Fibroblast of the conjunctiva (primary cell): ENCODE measurements at regions not wholly inside any gene's neighbourhood (a gene's known extent, or its start where the extent isn't known, plus 50 kb on each side); places are given as distances from the start of the nearest gene placed in this dataset.

Source experiments
- DNase-seq: peaks from one replicate; pipeline ENCODE4 v3.0.0-alpha.2; 2010; ENCODE audit warnings: low read depth

DNA sequence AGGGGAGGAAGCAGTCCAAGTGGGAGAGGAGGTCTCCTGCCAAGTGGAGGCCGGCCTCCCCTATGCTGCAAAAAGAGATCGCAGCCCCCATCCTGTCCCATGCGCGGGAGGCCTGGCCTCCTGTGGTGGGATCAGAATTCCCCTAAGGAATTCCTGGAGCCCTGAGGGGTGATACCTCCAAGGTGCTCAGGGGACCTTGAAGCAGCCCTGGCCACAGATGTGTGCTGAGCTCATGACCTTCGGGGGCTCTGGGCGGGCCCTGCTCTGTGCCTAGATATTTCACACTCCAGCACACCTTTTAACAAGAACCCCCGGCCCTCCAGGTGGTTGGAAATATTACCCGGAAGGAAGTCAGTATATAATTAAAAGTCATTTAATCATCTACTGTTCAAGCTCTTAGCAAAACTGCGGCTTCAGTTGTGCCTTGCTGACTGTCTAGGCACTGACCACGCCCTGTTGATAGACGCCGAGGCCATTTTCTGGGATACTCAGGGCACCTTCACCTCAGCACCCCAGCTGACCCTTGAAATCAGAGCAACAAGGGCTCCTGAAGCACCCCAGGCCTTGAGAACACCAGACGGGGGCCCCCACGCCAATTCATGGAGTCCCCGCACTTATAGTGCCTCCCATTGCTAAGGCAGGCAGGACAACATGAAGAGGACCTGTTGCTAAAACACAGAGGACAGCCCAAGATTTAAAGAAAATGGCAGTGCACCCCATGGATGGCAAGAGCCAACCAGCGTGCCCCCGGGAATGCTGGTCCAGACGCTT is 119.1 kb downstream of the NDUFA10 start:
- no peak for DNase-seq

DNA sequence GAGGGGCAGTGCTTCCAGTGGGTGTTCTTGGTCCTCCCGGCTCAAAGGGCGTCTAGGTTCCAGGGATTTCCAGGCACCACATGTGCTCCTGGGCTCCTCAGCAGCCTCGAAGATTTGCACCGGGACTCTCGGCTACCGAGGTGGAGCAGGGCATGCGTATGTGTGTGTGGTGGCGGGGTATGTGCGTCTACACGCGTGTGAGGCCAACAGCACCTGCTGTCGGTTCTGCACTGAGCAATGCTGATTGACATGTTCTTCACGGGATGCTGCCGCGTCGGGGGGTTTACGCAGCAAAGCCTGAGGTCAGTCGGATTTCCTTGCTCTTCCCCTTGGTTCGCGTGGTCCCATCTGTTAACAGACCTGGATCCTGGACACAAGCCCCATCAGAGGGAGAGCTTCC is 119.8 kb downstream of the NDUFA10 start:
- DNase-seq = no peak

DNA sequence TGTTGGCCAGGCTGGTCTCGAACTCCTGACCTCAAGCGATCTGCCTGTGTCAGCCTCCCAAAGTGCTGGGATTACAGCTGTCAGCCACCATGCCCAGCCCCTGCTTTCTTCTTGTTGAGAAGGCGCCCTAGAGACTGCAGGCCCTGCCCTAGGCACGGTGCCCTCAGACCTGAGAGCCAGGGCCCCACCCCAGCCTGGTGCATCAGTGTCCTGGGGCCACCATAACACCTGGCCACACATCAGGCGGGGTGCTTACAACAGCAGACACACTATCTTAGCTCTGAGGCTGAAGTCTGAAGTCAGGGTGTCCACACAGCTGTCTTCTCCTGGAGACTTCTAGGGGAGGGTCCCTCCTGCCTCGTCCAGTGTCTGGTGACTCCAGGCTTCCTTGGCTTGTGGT is 120.6 kb downstream of the NDUFA10 start:
- no peak for DNase-seq

DNA sequence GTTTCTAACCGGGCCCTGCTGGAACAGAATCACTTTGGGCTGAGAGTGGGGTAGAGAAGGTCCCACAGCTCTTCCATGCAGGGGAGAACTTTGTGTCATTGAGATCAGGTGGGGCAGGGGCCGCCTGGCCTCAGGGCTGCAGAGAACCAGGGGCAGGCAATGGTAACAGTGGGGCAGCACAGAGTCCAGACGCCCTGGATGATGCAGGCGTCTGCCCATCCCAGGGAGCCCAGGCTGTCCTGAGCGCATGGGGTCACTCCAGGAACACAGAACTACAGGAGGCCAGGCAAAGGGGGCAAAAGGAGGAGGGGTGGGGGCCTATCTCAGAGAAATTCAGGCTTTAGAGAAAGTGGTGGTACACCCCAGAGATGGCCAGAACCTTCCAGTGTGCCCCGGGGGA is 121.3 kb downstream of the NDUFA10 start:
- no peak for DNase-seq

DNA sequence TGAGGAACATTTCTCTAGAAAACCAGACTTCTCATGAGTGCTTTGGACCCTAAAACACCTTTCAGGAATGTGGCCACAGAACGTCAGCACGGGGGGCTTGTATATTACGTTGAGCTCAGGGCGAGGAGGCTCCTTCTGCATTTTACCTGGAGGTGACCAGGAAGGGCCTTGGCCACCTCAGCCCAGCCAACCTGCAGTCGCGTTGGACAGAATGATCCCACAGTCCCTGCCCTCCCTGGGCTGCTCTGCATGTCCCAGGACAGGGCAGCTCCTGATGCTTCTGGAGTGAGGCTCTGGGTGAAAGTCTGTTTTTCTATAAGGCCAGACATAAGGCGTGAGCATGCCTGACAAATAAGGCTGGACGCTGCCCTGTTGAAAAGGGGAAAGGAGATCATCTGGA is 121.9 kb downstream of the NDUFA10 start:
- DNase-seq = no peak

DNA sequence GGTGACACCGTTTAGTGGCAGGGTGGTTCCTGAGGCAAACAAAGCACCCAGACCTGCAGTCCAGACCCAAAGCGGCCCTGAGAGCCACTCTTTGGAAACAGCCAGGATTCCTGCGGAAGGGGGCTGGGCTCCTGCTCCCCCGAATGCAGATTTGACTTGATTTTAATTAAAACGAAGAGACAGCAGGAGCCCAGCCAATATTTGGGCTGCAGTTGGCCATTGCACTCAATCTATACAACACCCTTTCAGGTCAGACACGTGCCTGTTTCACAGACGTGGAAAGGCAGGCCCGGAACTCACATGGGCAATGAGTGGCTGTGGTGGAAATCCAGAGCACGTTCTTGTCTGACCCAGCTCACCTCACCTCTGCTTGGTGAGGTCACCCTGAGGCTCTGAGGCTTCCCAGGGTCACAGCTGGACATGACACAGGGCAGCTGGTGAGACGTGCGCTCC is 122.4 kb downstream of the NDUFA10 start:
- no peak for DNase-seq

DNA sequence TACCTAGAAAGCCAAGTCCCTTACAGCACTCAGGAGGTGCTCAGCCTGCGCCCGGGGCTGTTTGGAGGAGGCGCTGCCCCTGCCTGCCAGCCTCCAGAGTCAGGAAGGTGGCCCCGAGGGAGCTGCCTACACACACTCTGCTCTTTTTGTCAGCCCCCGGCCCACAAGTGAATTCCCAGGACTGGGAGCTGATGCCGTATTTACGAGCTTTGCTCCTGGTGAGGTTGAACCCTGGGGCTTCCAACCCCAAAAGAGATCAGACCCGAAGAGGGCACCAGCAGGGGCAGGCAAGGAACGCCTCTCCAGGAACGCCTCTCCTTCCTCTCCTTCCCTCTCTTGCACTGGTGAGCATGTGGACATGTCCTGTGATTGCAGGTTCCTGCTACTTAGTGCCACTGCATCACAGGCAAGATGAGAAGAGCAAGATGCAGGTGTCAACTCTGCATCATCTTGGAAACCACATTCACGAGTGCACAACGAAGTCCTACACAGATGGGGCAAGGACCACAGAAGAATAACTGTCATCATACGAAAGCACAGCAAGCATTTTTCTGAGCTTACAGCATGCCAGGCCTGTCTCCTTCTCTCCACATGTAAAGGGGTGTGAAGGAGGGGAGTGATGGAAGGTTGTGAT is 126.7 kb downstream of the NDUFA10 start:
- no peak for DNase-seq

DNA sequence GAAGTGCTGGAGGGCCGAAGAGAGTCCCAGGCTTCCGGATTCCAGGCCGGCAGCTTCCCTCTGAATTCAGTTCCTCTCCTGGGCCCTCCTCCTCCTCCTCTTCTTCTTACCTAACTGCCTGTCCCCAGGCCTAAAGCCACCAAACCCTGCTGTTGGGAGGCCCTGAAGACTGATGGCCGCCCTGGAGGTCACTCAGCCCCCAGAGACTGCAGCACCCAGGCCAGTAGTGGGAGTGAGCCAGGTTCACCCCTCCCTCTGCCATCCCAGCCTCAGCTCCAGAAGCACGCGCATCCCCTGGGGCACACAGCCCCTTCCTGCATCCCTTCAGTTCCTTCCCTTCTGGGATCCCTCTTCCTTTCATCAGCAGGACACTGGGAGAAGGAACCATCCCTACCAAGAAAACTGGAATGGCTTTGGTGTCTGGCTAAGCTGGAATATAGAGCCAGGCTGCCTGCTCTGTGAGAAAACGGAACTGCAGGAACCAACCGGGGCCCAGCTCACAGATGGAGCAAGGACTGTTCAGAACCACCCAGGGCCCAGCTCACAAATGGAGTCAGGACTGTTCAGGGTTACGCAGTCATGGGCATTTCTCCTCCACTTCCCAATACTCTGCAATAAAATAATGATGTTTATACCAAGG is 127.4 kb downstream of the NDUFA10 start:
- DNase-seq = no peak

DNA sequence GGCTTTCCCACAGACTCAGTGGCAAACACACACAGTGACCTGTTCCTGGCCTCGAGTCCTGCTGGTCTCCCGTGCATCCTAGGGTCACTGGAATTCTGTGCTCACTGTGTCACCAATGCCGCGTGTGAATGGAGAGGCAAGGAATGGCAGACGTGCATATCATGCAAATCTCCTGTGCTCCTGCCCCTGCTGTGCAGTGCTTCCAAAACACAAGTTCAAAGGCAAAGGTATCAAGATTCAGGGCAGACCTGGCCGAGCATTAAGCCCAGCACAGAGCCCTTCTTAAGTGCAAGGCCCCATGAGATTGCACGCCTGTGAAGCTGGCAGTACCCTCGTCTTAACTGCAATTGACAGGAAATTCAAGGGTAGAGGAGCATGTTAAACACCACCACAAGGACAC is 129.1 kb downstream of the NDUFA10 start:
- DNase-seq = no peak

DNA sequence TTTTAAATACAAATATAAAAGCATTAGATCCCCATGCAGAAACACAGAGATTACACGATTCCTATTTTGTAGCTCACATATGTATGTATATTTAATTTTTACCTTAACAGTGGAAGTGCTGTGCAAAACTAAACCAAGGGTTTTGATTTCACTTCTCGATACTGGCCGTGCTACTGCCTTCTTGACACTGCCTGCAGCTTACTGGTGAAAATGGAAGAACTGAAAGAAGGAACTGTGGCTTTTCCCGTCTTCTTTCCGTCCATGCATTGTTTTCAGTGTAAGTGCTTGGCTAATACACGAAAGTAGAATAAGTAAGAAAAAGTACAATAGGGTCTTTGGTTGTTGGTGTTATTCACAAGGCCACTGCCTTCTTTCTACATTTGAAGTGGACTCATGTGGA is 129.5 kb downstream of the NDUFA10 start:
- DNase-seq = no peak

DNA sequence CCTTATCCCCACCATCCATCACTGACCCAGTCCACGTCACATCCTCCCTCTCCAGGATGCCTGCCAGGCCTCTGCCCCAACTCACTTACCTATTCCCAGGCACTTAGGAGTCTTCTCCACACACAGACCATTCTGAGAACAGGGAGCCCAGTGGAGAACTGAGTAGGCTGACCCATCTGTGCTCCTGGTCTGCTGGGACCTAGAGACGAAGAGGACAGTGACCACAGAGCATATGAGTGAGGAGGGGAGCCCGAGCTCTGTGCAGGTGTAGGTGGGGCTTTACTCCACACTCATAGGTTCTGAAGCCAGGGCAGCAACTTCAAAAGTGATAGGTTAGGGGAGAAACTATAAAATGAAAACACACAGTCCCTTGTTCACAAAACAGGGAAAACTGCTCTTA is 130.0 kb downstream of the NDUFA10 start:
- no peak for DNase-seq

DNA sequence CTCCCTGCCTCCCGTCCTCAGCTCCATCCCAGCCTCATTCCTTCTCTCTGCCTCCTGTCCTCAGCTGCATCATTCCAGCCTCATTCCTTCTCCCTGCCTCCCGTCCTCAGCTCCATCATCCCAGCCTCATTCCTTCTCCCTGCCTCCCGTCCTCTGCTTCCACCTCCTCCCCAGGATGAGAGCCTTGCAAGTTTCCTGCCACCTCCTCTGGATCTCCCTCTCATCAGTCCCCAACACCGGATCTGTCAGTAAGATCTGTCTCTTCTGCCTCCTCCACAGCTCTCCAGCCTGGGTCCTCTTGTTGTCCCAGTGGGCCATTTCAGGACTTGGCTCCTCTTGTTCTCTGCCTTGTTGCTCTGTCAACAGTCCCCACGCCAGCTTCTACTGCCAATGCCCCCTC is 130.9 kb downstream of the NDUFA10 start:
- DNase-seq = no peak

DNA sequence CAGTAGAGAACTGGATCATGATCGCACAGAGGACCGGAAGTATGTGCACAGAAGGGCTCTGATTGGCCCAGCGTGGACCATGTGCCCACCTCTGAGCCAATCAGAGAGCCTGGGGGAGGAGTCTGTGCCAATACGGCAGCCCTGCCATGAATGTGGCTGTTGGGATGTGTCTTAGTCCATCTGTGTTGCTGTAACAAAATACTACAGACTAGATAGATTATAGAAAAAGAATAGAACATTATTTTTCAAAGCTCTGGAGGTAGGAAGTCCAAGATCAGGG is 132.0 kb downstream of the NDUFA10 start:
- DNase-seq = no peak

DNA sequence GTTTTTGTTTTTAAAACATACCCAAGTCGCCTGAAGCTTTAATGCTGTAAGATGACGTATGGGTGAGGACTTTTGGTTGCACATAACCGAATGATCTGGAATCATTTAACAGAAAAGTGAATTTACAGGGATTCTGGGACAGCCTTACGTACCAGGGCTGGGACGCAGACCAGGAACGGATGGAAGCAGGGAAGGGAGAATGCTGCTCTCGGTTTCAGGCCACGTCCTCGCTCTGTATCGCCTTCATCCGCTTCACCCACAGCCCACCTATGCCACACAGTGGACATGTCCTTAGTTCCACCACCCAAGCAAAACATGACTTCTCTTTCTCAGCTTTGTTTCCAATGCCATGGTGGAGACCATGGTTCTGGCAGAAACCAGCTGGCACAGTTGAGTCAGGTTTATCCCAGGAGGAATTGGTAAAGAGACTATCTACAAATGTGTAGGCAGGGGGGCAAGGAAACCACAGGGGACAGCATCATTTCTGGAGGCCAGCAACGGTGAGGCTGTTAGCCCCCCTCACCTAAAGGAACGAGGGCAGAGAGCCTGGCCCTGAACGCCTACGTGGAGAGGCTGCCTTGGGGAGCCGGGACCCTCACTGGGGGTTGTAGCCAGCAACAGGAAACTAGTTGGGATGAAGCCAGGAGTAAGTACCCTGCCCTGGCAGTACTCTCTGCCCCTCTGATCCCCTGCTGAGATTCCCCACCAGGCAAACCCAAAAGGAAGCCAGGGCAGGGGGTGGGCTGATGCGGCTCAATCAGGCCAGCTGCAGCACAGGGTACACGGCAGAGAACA is 132.5 kb downstream of the NDUFA10 start:
- no peak for DNase-seq

DNA sequence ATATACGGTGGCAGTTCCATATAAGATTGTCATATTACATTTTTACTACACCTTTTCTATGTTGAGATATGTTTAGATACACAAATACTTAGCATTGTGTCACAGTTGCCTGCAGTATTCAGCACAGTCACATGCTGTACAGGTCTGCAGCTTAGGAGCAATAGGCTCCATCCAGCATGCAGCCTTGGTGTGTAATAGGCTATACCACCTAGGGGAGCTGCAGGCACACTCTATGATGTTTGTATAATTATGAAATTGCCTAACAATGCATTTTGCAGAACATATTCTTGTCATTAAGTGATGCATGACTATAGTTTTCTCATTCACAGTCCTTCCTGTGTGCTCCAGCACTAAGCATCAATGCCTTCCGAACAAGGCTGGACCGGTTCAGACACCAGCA is 133.4 kb downstream of the NDUFA10 start:
- no peak for DNase-seq

DNA sequence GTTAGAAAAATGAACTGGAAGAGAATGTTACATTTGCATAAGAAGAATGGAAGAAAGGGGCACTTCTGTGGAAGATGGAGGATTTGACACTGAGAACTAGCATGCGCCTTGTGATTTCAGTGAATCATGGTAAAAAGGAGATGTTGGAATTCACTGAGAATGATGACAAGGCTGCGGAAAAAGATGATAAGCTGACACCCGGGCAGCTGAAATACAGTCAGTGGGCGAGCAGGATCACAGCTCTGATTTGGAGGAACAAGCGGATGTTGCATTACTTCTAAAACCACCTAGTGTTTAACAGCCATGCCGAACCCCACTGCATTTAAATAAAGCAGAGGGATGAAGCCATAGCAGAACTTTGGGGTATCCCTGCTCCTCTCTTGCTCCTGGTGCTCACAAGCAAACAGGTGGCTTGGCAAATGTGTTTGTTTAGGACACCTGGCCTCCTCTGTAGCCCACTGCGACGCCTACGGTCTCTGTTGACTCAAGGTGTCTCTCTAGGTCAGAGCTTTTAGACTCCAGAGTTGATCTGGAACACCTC is 134.9 kb downstream of the NDUFA10 start:
- DNase-seq = no peak

DNA sequence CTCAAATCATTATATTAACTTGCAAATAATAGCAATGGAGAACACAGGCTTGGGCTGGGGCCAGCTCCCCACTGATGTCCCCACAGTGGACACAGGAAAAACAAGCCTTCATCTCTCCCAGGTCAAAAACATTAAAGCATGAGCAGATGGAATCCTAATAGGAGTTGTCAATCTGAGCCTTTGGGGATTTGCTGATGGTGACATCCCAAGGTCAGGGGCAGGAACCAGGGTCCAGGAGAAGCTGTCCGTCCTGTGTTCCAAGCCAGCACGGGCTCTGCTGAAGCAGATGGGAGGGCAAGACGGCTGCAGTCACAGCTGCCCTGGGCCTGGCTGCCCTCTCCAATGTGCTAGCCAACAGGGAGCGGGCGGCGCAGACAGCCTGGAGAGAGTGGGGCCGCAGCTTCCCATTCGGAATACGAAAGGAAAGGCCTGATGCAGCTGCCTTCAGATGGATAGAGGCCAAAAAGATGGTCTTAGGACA is 135.5 kb downstream of the NDUFA10 start:
- no peak for DNase-seq

DNA sequence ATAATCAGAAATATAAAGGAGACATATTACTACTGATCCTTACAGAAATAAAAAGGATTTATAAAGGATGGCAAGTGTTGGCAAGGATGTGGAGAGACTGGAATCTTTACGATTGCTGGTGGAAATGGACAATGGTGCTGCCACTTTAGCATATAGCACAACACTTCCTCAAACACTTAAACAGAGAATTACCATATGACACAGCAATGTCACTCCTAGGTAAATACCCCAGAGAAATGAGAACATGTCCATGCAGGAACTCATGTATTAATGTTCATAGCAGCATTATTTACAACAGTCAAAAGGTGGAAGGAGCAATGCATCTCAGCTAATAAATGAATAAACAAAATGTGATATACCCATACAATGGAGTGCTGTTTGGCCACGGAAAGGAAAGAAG is 137.5 kb downstream of the NDUFA10 start:
- no peak for DNase-seq

DNA sequence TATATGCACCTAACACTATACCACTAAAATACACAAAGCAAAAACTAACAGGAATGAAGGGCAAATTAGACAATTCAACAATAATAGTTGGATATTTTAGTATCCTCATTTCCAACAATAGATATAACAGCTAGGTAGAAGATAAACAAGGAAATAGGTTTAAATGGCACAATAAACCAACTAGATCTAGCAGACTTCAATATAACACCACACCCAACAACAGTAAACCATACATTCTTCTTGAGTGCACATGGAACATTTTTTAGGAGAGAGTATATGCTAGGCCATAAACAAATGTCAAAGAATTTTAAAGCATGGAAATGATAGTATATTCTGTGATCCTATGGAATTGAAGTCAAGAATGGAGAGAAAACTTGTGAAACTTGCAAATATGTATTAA is 138.4 kb downstream of the NDUFA10 start:
- DNase-seq = no peak

DNA sequence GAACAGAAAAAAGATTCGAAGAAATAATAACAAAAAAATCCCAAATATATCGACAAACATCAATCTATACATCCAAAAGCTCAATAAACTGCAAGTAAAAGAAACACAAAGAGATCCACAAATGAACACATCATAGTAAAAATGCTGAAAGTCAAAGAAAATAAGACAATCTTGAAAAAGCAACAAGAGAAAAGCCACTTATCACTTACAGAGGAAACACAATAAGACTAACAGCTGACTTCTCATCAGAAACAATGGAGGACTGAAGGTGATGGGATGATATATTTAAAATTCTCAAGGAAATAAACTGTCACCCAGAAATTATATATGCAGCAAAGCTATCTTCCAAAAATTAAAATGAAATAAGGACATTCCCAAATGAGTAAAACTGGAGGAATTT is 140.3 kb downstream of the NDUFA10 start:
- DNase-seq = no peak

DNA sequence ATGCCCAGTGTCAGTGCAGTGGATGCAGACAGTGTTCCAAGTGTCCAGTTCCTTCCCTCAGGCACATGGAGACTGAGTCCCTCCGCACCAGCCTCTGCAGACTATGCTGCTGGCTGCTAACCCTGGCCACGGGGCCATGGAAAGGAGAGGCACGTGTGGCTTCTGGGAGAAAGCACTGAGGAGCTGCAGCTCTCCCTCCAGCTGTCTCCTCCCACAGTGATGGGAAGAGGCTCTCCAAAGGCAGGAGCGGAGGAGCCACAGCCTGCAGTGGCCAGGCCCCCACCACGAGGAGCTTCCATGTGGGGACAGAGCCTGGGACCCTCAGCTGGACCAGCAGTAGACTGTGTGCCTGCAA is 141.1 kb downstream of the NDUFA10 start:
- DNase-seq = no peak

DNA sequence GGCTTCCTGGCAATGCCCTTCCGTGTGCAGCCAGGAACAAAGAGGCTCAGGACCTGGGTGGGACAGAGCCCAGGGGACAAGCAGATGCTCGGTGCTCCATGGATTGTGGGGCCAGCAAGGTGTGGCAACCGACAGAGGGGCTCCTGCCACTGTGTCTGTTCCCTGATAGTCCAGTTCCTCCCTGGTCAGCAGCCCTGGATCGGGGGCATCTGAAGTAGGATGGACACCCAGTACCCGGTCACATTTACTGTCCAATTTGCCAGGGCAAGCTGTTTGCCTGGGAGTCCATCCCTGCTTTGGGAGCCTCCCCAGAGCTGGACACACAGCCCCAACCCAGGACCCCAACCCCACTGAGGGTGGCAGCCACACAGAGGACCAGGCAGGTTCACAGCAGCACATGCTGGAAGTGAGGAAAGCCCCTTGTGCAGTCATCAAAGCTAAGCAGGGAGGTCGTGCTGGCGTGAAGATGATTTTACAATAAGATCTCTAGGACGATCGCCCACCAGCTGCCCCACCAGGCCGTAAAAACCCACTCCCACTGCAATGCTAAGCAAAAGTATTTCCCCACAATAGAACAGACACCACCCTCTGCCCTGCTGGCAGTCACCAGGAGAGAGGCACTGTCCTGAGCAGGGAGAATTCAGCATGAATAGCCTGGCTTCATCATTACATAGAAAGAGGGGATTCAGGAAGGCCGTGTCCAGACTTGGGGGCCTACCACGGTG is 141.7 kb downstream of the NDUFA10 start:
- no peak for DNase-seq
